Right lobe of liver (tissue), 6 donors: ENCODE measurements at regions not wholly inside any gene's neighbourhood (a gene's known extent, or its start where the extent isn't known, plus 50 kb on each side); places are given as distances from the start of the nearest gene placed in this dataset.

Experiments used
- ATAC-seq, 4 donors: fragments of 200-7000 bp; cut with Tn5 transposase; one replicate each; pipeline ENCODE4 v1.9.1; 2020; ENCODE audit warnings: mild to moderate bottlenecking in 4 of 4, moderate library complexity in 4 of 4
- DNase-seq, 3 donors: peaks; one replicate each; pipeline ENCODE4 v3.0.0-alpha.2; 2020
- H3K27ac ChIP-seq, 3 donors: fragments of 200-600 bp; one replicate each; pipeline ENCODE4 v1.8.0; 2022
- H3K27me3 ChIP-seq, 2 donors: fragments of 200-600 bp; one replicate each; pipeline ENCODE4 v1.8.0; 2022
- H3K36me3 ChIP-seq, 4 donors: fragments of 200-600 bp; sonication (generic) in 1 of 4; one replicate each; pipeline versions ENCODE4 v1.5.1 to v1.8.0; 2017 to 2022; ENCODE audit warnings: control low read depth in 1 of 4
- H3K4me1 ChIP-seq, 4 donors: fragments of 200-600 bp; sonication (generic) in 1 of 4; one replicate each; pipeline versions ENCODE4 v1.5.1 to v1.8.0; 2017 to 2022; ENCODE audit warnings: control low read depth in 1 of 4
- H3K4me3 ChIP-seq, 3 donors: fragments of 200-600 bp; one replicate each; pipeline ENCODE4 v1.8.0; 2022
- H3K9me3 ChIP-seq, 4 donors: fragments of 200-600 bp; sonication (generic) in 1 of 4; one replicate each; pipeline versions ENCODE4 v1.5.1 to v1.8.0; 2017 to 2022; ENCODE audit warnings: control low read depth in 1 of 4
- POLR2A ChIP-seq: fragments of 450-650 bp; IDR thresholded peaks from one replicate; pipeline ENCODE4 v1.6.1; 2017; ENCODE audit warnings: antibody characterized with exemption, mild to moderate bottlenecking
- WGBS: methylation state at CpG from one replicate; pipeline ENCODE4 v1.1.6; 2018; ENCODE audit warnings: low coverage, low lambda C conversion rate; ENCODE audit not compliant: insufficient coverage; ENCODE audit errors: missing lambda C conversion rate; 5-methylcytosine and 5-hydroxymethylcytosine counted together
- intact Hi-C, 2 donors: fragments of 100-400 bp; cut with DNase I; formaldehyde crosslinking; loops; one replicate each; pipeline versions ENCODE4 v1.11.2 to v1.14.1; 2022
- TF ChIP-seq, protein P1 (sequence below), 4 donors: fragments of 200-600 bp in 3 of 4; fragments of 450-650 bp in 1 of 4; IDR thresholded peaks; one replicate each; pipeline versions ENCODE4 v1.5.1 to v1.8.0; 2016 to 2022; ENCODE audit warnings: antibody characterized with exemption in 4 of 4, mild to moderate bottlenecking in 2 of 4
- donor health status: DM: no; HTN: yes; CAD: no.
- donor health status: DM: no; HTN: no; CAD: no.
- donor health status: DM: no; HTN: no; CAD: no.
- donor health status: DM: no; HTN: yes; CAD: no.
- donor health status: DM: no; HTN: yes; CAD: no.

DNA sequence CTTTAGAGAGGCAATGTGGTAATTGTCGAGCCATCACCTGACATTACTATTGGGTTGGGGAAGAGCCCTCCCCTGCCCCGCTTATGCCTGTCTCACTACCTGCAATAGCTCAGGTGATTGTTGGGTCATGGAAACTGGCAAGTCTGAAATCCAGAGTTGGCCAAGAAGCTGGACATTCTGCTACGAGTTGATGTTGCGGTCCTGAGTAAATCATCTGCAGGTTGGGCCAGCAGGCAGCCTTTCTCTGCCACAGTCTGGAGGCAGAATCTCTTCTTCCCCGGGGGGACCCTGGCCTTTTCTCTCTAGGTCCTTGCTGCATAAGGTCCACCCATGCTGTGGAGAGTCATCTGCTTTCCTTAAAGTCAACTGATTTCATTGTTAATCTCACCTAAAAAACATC, 142.4 kb downstream of the THBS2 start:
- Histone ChIP-seq H3K36me3 (no peaks in the 10 kb centered on the region), H3K4me3 (no peak overlapping the region), H3K9me3 (no peaks in the 10 kb centered on the region), H3K27me3 (peaks cover 0 to 4% of the 10 kb centered on the region in 2 donors), H3K27ac (no peak overlapping the region), H3K4me1 (no peaks in the 10 kb centered on the region)
- intact Hi-C loops = no loop called here
- DNase-seq (no peak), ATAC-seq (no peak)
- TF ChIP-seq, protein P1, sequence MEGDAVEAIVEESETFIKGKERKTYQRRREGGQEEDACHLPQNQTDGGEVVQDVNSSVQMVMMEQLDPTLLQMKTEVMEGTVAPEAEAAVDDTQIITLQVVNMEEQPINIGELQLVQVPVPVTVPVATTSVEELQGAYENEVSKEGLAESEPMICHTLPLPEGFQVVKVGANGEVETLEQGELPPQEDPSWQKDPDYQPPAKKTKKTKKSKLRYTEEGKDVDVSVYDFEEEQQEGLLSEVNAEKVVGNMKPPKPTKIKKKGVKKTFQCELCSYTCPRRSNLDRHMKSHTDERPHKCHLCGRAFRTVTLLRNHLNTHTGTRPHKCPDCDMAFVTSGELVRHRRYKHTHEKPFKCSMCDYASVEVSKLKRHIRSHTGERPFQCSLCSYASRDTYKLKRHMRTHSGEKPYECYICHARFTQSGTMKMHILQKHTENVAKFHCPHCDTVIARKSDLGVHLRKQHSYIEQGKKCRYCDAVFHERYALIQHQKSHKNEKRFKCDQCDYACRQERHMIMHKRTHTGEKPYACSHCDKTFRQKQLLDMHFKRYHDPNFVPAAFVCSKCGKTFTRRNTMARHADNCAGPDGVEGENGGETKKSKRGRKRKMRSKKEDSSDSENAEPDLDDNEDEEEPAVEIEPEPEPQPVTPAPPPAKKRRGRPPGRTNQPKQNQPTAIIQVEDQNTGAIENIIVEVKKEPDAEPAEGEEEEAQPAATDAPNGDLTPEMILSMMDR (IDR thresholded peaks at IDR 0.05) = no peak
- TF ChIP-seq POLR2A = no peak
- 63% methylated on average over 3 of the region's 5 CpGs for WGBS

DNA sequence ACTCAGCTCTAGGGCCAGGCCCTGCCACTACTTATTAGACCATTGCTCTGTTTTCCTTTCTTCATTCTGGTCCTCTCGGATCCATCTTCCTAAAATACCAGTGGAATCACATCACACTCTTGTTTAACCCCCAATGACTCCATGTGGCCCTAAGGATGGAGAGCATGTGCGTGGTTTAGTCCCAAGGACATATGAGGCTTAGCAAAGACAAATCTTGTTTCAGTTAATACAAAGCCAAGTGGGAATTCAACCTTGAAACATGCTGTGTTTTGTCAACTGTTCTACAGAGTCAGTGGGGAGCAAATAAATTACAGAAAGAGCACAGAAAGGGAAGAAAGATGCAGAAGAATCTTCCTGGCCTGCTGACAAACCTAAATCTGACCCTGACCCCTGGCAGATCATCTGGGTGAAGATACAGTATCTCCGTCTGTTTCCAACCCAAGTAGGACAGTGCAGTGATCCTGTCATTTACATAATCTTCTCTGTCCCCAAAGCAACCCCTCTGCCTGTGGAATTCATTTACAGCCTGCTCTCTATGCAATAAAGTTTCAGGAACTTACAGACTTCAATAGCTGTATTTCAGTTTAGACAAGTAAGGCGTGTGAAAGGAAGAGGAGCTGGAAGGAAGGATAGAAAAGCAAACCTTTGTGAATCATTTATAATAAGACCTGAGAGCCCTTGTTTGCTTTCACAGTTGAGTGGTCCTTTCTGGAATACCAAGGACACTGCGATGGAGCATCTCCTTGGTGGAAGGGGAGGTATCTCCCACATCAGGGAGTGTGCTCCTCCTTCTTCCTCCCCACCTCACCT, 144.0 kb downstream of the THBS2 start:
- no peaks in the 10 kb centered on the region for H3K36me3 ChIP-seq
- WGBS = 63% methylated on average over 4 of the region's 5 CpGs
- no peak overlapping the region for H3K27ac ChIP-seq
- H3K4me3 ChIP-seq = no peak overlapping the region
- TF ChIP-seq, protein P1 (IDR thresholded peaks at IDR 0.05) = no peak
- TF ChIP-seq POLR2A = no peak
- intact Hi-C loops = no loop called here
- H3K4me1 ChIP-seq = no peaks in the 10 kb centered on the region
- no peaks in the 10 kb centered on the region for H3K9me3 ChIP-seq
- ATAC-seq = no peak
- no peak for DNase-seq
- H3K27me3 ChIP-seq = peaks cover 0 to 4% of the 10 kb centered on the region in 2 donors

DNA sequence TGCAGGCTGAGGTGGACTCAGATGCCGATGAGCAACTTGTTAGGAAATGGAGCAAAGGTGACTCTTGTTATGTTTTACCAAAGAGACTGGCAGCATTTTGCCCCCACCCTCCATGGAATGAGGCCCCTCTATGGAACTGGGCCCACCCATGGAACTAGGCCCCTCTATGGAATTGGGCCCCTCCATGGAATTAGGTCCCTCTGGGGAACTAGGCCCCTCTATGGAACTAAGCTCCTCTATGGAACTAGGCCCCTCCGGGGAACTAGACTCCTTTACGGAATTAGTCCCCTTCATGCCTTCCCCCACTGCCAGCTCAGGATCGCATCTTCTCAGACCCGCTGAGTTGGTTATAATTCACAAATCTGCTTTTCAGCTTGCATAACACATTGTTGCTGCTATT, 144.9 kb downstream of the THBS2 start:
- Histone ChIP-seq H3K9me3 (no peaks in the 10 kb centered on the region), H3K27me3 (peaks cover 0 to 3% of the 10 kb centered on the region in 2 donors), H3K27ac (no peak overlapping the region), H3K4me3 (no peak overlapping the region), H3K36me3 (no peaks in the 10 kb centered on the region), H3K4me1 (no peaks in the 10 kb centered on the region)
- intact Hi-C loops = no loop called here
- ATAC-seq (no peak), DNase-seq (no peak)
- TF ChIP-seq, protein P1 (IDR thresholded peaks at IDR 0.05) = no peak
- TF ChIP-seq POLR2A = no peak
- 96% methylated on average over 4 of the region's 5 CpGs for WGBS

DNA sequence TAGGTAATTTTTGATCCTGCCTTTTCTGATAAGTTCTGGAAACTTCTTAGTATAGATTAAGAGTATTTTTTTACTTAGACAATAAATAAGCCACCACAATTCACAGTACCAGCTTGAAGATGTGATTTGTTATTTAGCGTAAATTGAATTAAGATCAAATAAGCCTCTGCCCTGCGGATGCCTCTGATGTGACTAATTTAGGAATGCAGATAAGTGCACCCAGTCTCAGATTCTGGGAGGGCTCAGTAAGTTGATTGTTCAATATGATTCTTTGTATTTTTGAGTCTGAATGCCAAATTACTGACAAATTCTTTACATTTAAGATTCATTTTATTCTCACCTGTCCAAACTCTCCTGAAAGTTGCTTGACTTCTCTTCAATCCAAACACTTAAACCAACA, 147.5 kb downstream of the THBS2 start:
- H3K27ac ChIP-seq = no peak overlapping the region
- no peaks in the 10 kb centered on the region for H3K36me3 ChIP-seq
- no peaks in the 10 kb centered on the region for H3K4me1 ChIP-seq
- ATAC-seq (no peak), DNase-seq (no peak)
- no peak overlapping the region for H3K4me3 ChIP-seq
- 80% methylated on average over 2 of the region's 2 CpGs for WGBS
- no peak for TF ChIP-seq POLR2A
- TF ChIP-seq, protein P1 (IDR thresholded peaks at IDR 0.05) = no peak
- no peaks in the 10 kb centered on the region for H3K9me3 ChIP-seq
- no peaks in the 10 kb centered on the region for H3K27me3 ChIP-seq
- intact Hi-C loops = no loop called here
